ENCODE measurements at regions not wholly inside any gene's neighbourhood (a gene's known extent, or its start where the extent isn't known, plus 50 kb on each side); places are given as distances from the start of the nearest gene placed in this dataset.

- DNase-seq = no peak
Measured at GRCh38 chr2:145036421-145037011, 516.6 kb upstream of the ZEB2 start.

GRCh38 chr2:145034511-145034910 lies 514.6 kb upstream of the ZEB2 start:
- DNase-seq = no peak

- DNase-seq = no peak
Measured at GRCh38 chr2:145033438-145033837, 513.5 kb upstream of the ZEB2 start.

GRCh38 chr2:145032791-145033190 lies 512.9 kb upstream of the ZEB2 start:
- DNase-seq = no peak

GRCh38 chr2:145029873-145030272 lies 510.0 kb upstream of the ZEB2 start:
- peak; percentile 33 for DNase-seq

- DNase-seq = no peak
Measured at GRCh38 chr2:145029081-145029480, 509.2 kb upstream of the ZEB2 start.

GRCh38 chr2:145028101-145028920 lies 508.4 kb upstream of the ZEB2 start:
- peak; percentile 76 for DNase-seq

- DNase-seq = no peak
Measured at GRCh38 chr2:145026456-145027455, 506.8 kb upstream of the ZEB2 start.

- no peak for DNase-seq
Measured at GRCh38 chr2:145025382-145025781, 505.5 kb upstream of the ZEB2 start.

GRCh38 chr2:145023334-145023934 lies 503.5 kb upstream of the ZEB2 start:
- DNase-seq = no peak

GRCh38 chr2:145022666-145023333 lies 502.9 kb upstream of the ZEB2 start:
- DNase-seq = no peak

- DNase-seq = no peak
Measured at GRCh38 chr2:145021962-145022665, 502.2 kb upstream of the ZEB2 start.

GRCh38 chr2:145020694-145021093 lies 500.8 kb upstream of the ZEB2 start:
- DNase-seq = no peak

GRCh38 chr2:145020139-145020538 lies 500.2 kb upstream of the ZEB2 start:
- no peak for DNase-seq

- DNase-seq = peak; percentile 41
Measured at GRCh38 chr2:145018502-145018901, 498.6 kb upstream of the ZEB2 start.

- DNase-seq = no peak
Measured at GRCh38 chr2:145017149-145017548, 497.2 kb upstream of the ZEB2 start.

GRCh38 chr2:145016711-145017110 lies 496.8 kb upstream of the ZEB2 start:
- no peak for DNase-seq

GRCh38 chr2:145015561-145015960 lies 495.6 kb upstream of the ZEB2 start:
- DNase-seq = no peak

GRCh38 chr2:145012806-145013205 lies 492.9 kb upstream of the ZEB2 start:
- no peak for DNase-seq

- DNase-seq = peak; percentile 6
Measured at GRCh38 chr2:145012214-145012670, 492.3 kb upstream of the ZEB2 start.

GRCh38 chr2:145010635-145011034 lies 490.7 kb upstream of the ZEB2 start:
- DNase-seq = no peak

GRCh38 chr2:145007960-145008263 lies 488.0 kb upstream of the ZEB2 start:
- no peak for DNase-seq

Measured in DMS79 treated with DMSO at 0.1 percent for 48 hours (cell line).